Breast epithelium (tissue), 3 donors: ENCODE measurements at regions not wholly inside any gene's neighbourhood (a gene's known extent, or its start where the extent isn't known, plus 50 kb on each side); places are given as distances from the start of the nearest gene placed in this dataset.

Source experiments
- CTCF ChIP-seq, 3 donors: fragments of 450-650 bp; IDR thresholded peaks; one replicate each; pipeline ENCODE4 v1.5.1; 2016 to 2017; ENCODE audit warnings: antibody characterized with exemption in 3 of 3, mild to moderate bottlenecking in 3 of 3, moderate library complexity in 3 of 3
- POLR2A ChIP-seq: fragments of 450-650 bp; IDR thresholded peaks from one replicate; pipeline ENCODE4 v1.6.1; 2016; ENCODE audit warnings: antibody characterized with exemption, mild to moderate bottlenecking, moderate library complexity

GRCh38 chr12:5262885-5263284, 169.0 kb upstream of the NTF3 start:
- TF ChIP-seq POLR2A: no peak
- no peak for TF ChIP-seq CTCF (IDR thresholded peaks at IDR 0.05)
